ENCODE measurements at regions not wholly inside any gene's neighbourhood (a gene's known extent, or its start where the extent isn't known, plus 50 kb on each side); places are given as distances from the start of the nearest gene placed in this dataset.

GRCh38 chr22:22082229-22082835 is 99.7 kb upstream of the TOP3B start:
- ChIA-PET POLR2A (ENCODE audit: partially characterized antibody) (no interaction called here), CTCF (ENCODE audit: partially characterized antibody) (interaction anchor here (1.5 kb wide), 1 partner anchor 28 kb away, joined by 3 read pairs; no protein-coding TSS in a partner anchor)
- Histone ChIP-seq H3K4me2 (ENCODE audit: insufficient read depth in 1 of 2, low read depth in 2 of 2, low read length in 2 of 2) (no peak overlapping the region), H3K27ac (ENCODE audit: low read depth, low read length) (no peak overlapping the region), H3K79me1 (ENCODE audit: low read depth, low read length) (no peaks in the 10 kb centered on the region), H2BK20ac (ENCODE audit: low read length) (no peak overlapping the region), H3K4ac (replicated peaks; ENCODE audit: insufficient read length, low read depth, low read length) (no peak overlapping the region), H2AFZ (ENCODE audit: low read length) (no peak overlapping the region), H3K56ac (replicated peaks; ENCODE audit: insufficient read length, low read depth, low read length) (no peak overlapping the region), H3K36me3 (ENCODE audit: control insufficient read depth in 2 of 4, insufficient read depth in 4 of 4, low read length in 3 of 4) (no peaks in the 10 kb centered on the region), H3K18ac (ENCODE audit: extremely low read depth, low read length) (no peak overlapping the region), H3K4me1 (replicated peaks in 1 of 4; ENCODE audit: control insufficient read depth in 3 of 4, insufficient read depth in 4 of 4, low read length in 3 of 4) (no peaks in the 10 kb centered on the region), H2AK5ac (ENCODE audit: low read depth, low read length) (no peak overlapping the region), H2BK5ac (ENCODE audit: low read depth, low read length) (no peak overlapping the region), H2BK12ac (ENCODE audit: low read depth, low read length) (no peak overlapping the region), H3K23ac (ENCODE audit: insufficient read length) (no peak overlapping the region), H3K4me3 (ENCODE audit: extremely low read depth in 1 of 4, insufficient read depth in 2 of 4, low read depth in 3 of 4, low read length in 4 of 4) (no peak overlapping the region), H3K14ac (ENCODE audit: insufficient read length) (no peak overlapping the region), H2BK120ac (replicated peaks; ENCODE audit: low read depth, low read length) (no peak overlapping the region), H2BK15ac (ENCODE audit: low read length) (no peak overlapping the region), H3K79me2 (ENCODE audit: control insufficient read depth in 1 of 2, insufficient read depth in 2 of 2, low read length in 2 of 2) (no peaks in the 10 kb centered on the region), H4K91ac (replicated peaks; ENCODE audit: insufficient read length, low read length) (no peak overlapping the region), H4K8ac (ENCODE audit: extremely low read depth, insufficient read depth, low read length) (no peak overlapping the region), H4K20me1 (replicated peaks in 1 of 2; ENCODE audit: control insufficient read depth in 1 of 2, insufficient read depth in 2 of 2, low read length in 2 of 2) (peaks cover 0 to 6% of the 10 kb centered on the region in 2 experiments), H4K5ac (ENCODE audit: insufficient read length, low read depth, low read length) (no peak overlapping the region), H3K9me3 (ENCODE audit: insufficient read depth in 2 of 2, low read depth in 1 of 2, low read length in 1 of 2) (no peaks in the 10 kb centered on the region), H3K23me2 (ENCODE audit: low read depth, low read length) (no peaks in the 10 kb centered on the region), H3K27me3 (replicated peaks in 1 of 4; ENCODE audit: control insufficient read depth in 3 of 4, extremely low read depth in 1 of 4, insufficient read depth in 3 of 4, low read length in 3 of 4) (peaks cover 76 to 100% (median 96%) of the 10 kb centered on the region in 4 experiments), H3K9ac (replicated peaks in 1 of 4; ENCODE audit: extremely low read depth in 1 of 4, low read depth in 3 of 4, low read length in 3 of 4) (no peak overlapping the region)
- FAIRE-seq (no peak), DNase-seq (ENCODE audit: low read depth in 1 of 2, low spot score in 2 of 2) (no peak)
- WGBS, 2 experiments (ENCODE audit: extremely low coverage in 1 of 2, insufficient coverage in 1 of 2, insufficient read length in 1 of 2, insufficient replicate concordance in 2 of 2, low coverage in 1 of 2, low lambda C conversion rate in 2 of 2, missing lambda C conversion rate in 1 of 2), result 65% methylated on average over 1 of the region's 1 CpG; no CpG with 5 or more reads in 1 of the 2 experiments
- no peak for TF ChIP-seq CREB1 (IDR thresholded peaks at IDR 0.05)
- no peak for TF ChIP-seq NRF1 (IDR thresholded peaks at IDR 0.05; ENCODE audit: low read depth, low read length)
- TF ChIP-seq SP1 (IDR thresholded peaks at IDR 0.05; ENCODE audit: low read depth, low read length), result no peak
- TF ChIP-seq CBX5 (IDR thresholded peaks at IDR 0.05; ENCODE audit: low read depth, low read length), result no peak
- no peak for TF ChIP-seq TEAD4 (IDR thresholded peaks at IDR 0.05; ENCODE audit: low read depth, low read length)
- no peak for TF ChIP-seq JUND (IDR thresholded peaks at IDR 0.05; ENCODE audit: low read length)
- TF ChIP-seq PHF8 (conservative IDR thresholded peaks at IDR 0.05; ENCODE audit: low read depth, low read length), result no peak
- no peak for TF ChIP-seq RFX5 (IDR thresholded peaks at IDR 0.05; ENCODE audit: borderline replicate concordance, low read depth, low read length)
- no peak for TF ChIP-seq YY1 (IDR thresholded peaks at IDR 0.05; ENCODE audit: low read depth, low read length)
- no peak for TF ChIP-seq ZNF274 (IDR thresholded peaks at IDR 0.05; ENCODE audit: borderline replicate concordance, extremely low read depth, low read length)
- no peak for TF ChIP-seq GABPA (IDR thresholded peaks at IDR 0.05; ENCODE audit: borderline replicate concordance, insufficient read depth, low read length)
- TF ChIP-seq SRF (IDR thresholded peaks at IDR 0.05; ENCODE audit: low read depth, low read length), result no peak
- no peak for TF ChIP-seq NANOG (IDR thresholded peaks at IDR 0.05; ENCODE audit: insufficient read depth, low read depth, low read length, poor library complexity, severe bottlenecking)
- TF ChIP-seq KDM4A (IDR thresholded peaks at IDR 0.05; ENCODE audit: low read depth, low read length, severe bottlenecking), result no peak
